ENCODE measurements at regions not wholly inside any gene's neighbourhood (a gene's known extent, or its start where the extent isn't known, plus 50 kb on each side); places are given as distances from the start of the nearest gene placed in this dataset.

GRCh38 chr4:32662803-32663202 is 1942.6 kb downstream of the PCDH7 start:
- intact Hi-C loops (cut with micrococcal nuclease): no loop called here
- H3K4me1 Mint-ChIP-seq: no peaks in the 10 kb centered on the region
- no peak for DNase-seq
- H3K9me3 Mint-ChIP-seq: peaks cover 8 to 11% of the 10 kb centered on the region in 2 donors
- Histone ChIP-seq H3K4me3 (ENCODE audit: low read length) (no peak overlapping the region), H3K9me3 (ENCODE audit: control insufficient read depth, insufficient read depth, low read length) (peaks cover 14% of the 10 kb centered on the region), H3K36me3 (ENCODE audit: control insufficient read depth, insufficient read depth, low read length) (no peaks in the 10 kb centered on the region), H3K27ac (ENCODE audit: low read length) (no peak overlapping the region), H3K27me3 (ENCODE audit: control insufficient read depth, insufficient read depth, low read length) (no peaks in the 10 kb centered on the region), H3K4me1 (ENCODE audit: control insufficient read depth, insufficient read depth, low read length) (no peaks in the 10 kb centered on the region)
- no peaks in the 10 kb centered on the region for H3K27me3 Mint-ChIP-seq (ENCODE audit: low read depth in 2 of 2)
- H3K36me3 Mint-ChIP-seq: no peaks in the 10 kb centered on the region
- WGBS (ENCODE audit: insufficient coverage): no CpG with 5 or more reads among the region's 2 CpGs
- H3K4me3 Mint-ChIP-seq: no peak overlapping the region
- ATAC-seq: no peak
- H3K27ac Mint-ChIP-seq: no peak overlapping the region
- TF ChIP-seq, protein P1, sequence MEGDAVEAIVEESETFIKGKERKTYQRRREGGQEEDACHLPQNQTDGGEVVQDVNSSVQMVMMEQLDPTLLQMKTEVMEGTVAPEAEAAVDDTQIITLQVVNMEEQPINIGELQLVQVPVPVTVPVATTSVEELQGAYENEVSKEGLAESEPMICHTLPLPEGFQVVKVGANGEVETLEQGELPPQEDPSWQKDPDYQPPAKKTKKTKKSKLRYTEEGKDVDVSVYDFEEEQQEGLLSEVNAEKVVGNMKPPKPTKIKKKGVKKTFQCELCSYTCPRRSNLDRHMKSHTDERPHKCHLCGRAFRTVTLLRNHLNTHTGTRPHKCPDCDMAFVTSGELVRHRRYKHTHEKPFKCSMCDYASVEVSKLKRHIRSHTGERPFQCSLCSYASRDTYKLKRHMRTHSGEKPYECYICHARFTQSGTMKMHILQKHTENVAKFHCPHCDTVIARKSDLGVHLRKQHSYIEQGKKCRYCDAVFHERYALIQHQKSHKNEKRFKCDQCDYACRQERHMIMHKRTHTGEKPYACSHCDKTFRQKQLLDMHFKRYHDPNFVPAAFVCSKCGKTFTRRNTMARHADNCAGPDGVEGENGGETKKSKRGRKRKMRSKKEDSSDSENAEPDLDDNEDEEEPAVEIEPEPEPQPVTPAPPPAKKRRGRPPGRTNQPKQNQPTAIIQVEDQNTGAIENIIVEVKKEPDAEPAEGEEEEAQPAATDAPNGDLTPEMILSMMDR (IDR thresholded peaks at IDR 0.05): no peak

DNA sequence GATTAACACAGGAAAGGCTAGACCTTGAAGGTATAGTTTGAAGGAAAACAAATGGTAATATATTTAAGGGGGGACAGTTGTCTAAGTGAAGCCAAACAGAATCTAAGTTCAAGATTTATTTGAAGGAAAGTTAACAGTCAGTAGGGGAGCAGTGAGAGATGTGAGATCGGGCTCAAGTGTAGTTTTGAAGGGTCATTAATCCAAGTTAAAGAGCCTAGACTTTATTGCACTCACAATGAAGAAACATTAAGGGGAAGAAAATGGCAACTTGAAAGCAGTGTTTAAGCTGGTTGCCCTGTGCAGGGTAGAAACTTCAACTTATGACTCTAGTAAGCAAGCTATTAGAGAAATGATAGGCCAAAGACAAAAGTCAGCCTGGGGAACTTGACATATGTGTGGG is 1952.2 kb downstream of the PCDH7 start:
- WGBS (ENCODE audit: insufficient coverage): 84% methylated on average over 1 of the region's 1 CpG
- intact Hi-C loops (cut with micrococcal nuclease): no loop called here

GRCh38 chr4:32680946-32681345 is 1960.8 kb downstream of the PCDH7 start:
- peaks cover 11% of the 10 kb centered on the region for H3K36me3 Mint-ChIP-seq
- H3K27me3 Mint-ChIP-seq (ENCODE audit: low read depth in 2 of 2): no peaks in the 10 kb centered on the region
- Histone ChIP-seq H3K9me3 (ENCODE audit: control insufficient read depth, insufficient read depth, low read length) (no peaks in the 10 kb centered on the region), H3K4me1 (ENCODE audit: control insufficient read depth, insufficient read depth, low read length) (no peaks in the 10 kb centered on the region), H3K27ac (ENCODE audit: low read length) (no peak overlapping the region), H3K27me3 (ENCODE audit: control insufficient read depth, insufficient read depth, low read length) (no peaks in the 10 kb centered on the region), H3K4me3 (ENCODE audit: low read length) (no peak overlapping the region), H3K36me3 (ENCODE audit: control insufficient read depth, insufficient read depth, low read length) (no peaks in the 10 kb centered on the region)
- H3K9me3 Mint-ChIP-seq: peaks cover 13 to 34% of the 10 kb centered on the region in 2 donors
- H3K4me1 Mint-ChIP-seq: no peaks in the 10 kb centered on the region
- 82% methylated on average over 6 of the region's 6 CpGs for WGBS (ENCODE audit: insufficient coverage)
- intact Hi-C loops (cut with micrococcal nuclease): no loop called here
- H3K4me3 Mint-ChIP-seq: no peak overlapping the region
- DNase-seq (no peak), ATAC-seq (no peak)
- no peak overlapping the region for H3K27ac Mint-ChIP-seq
- TF ChIP-seq, protein P1 (IDR thresholded peaks at IDR 0.05): no peak

More for the DNA sequence above, 1952.2 kb downstream of the PCDH7 start:
- H3K36me3 Mint-ChIP-seq: no peaks in the 10 kb centered on the region
- H3K36me3 ChIP-seq (ENCODE audit: control insufficient read depth, insufficient read depth, low read length): no peaks in the 10 kb centered on the region
- DNase-seq (no peak), ATAC-seq (no peak)
- no peaks in the 10 kb centered on the region for H3K27me3 ChIP-seq (ENCODE audit: control insufficient read depth, insufficient read depth, low read length)
- no peak overlapping the region for H3K27ac ChIP-seq (ENCODE audit: low read length)
- no peaks in the 10 kb centered on the region for H3K4me1 ChIP-seq (ENCODE audit: control insufficient read depth, insufficient read depth, low read length)
- H3K27me3 Mint-ChIP-seq (ENCODE audit: low read depth in 2 of 2): no peaks in the 10 kb centered on the region
- H3K9me3 Mint-ChIP-seq: peaks cover 17% of the 10 kb centered on the region in 2 donors
- H3K4me3 ChIP-seq (ENCODE audit: low read length): no peak overlapping the region
- no peaks in the 10 kb centered on the region for H3K9me3 ChIP-seq (ENCODE audit: control insufficient read depth, insufficient read depth, low read length)
- no peak overlapping the region for H3K4me3 Mint-ChIP-seq
- TF ChIP-seq, protein P1 (IDR thresholded peaks at IDR 0.05): no peak
- H3K27ac Mint-ChIP-seq: no peak overlapping the region
- no peaks in the 10 kb centered on the region for H3K4me1 Mint-ChIP-seq

DNA sequence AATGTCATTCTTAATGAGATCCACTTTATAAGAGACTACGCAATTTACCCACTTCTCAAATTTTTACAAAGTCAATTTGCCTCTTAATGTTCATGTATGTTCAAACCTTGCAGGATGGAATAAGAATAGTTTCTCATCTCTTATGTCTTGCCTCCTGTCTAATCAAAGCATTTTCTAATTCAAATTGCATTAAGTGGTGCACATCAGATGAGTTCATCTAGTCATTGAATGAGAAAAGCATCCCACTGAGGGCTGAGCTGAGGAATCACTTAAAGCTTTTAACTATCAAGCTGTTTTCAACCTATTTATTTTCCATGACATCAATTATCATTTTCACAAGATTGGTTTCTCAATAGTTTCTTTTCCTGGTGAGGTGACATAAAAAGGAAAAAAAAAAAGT is 1964.0 kb downstream of the PCDH7 start:
- Histone ChIP-seq H3K4me1 (ENCODE audit: control insufficient read depth, insufficient read depth, low read length) (no peaks in the 10 kb centered on the region), H3K9me3 (ENCODE audit: control insufficient read depth, insufficient read depth, low read length) (no peaks in the 10 kb centered on the region), H3K4me3 (ENCODE audit: low read length) (no peak overlapping the region), H3K27ac (ENCODE audit: low read length) (no peak overlapping the region), H3K27me3 (ENCODE audit: control insufficient read depth, insufficient read depth, low read length) (no peaks in the 10 kb centered on the region), H3K36me3 (ENCODE audit: control insufficient read depth, insufficient read depth, low read length) (no peaks in the 10 kb centered on the region)
- TF ChIP-seq, protein P1 (IDR thresholded peaks at IDR 0.05): no peak
- no peaks in the 10 kb centered on the region for H3K27me3 Mint-ChIP-seq (ENCODE audit: low read depth in 2 of 2)
- DNase-seq (no peak), ATAC-seq (no peak)
- no peak overlapping the region for H3K27ac Mint-ChIP-seq
- no peaks in the 10 kb centered on the region for H3K4me1 Mint-ChIP-seq
- peaks cover 9 to 21% of the 10 kb centered on the region in 2 donors for H3K9me3 Mint-ChIP-seq
- H3K4me3 Mint-ChIP-seq: no peak overlapping the region
- peaks cover 11% of the 10 kb centered on the region for H3K36me3 Mint-ChIP-seq
- intact Hi-C loops (cut with micrococcal nuclease): no loop called here
- no CpG with 5 or more reads among the region's 1 CpG for WGBS (ENCODE audit: insufficient coverage)

All from natural killer cell (primary cell).